Activated naive CD8-positive, alpha-beta T cell (primary cell): ENCODE measurements at regions not wholly inside any gene's neighbourhood (a gene's known extent, or its start where the extent isn't known, plus 50 kb on each side); places are given as distances from the start of the nearest gene placed in this dataset.

Experiments
- H3K27ac Mint-ChIP-seq: one replicate; pipeline ENCODE4 v1.8.0; 2021; ENCODE audit warnings: mixed read lengths
- H3K27me3 Mint-ChIP-seq: one replicate; pipeline ENCODE4 v1.8.0; 2021; ENCODE audit warnings: mixed read lengths
- H3K36me3 Mint-ChIP-seq: one replicate; pipeline ENCODE4 v1.8.0; 2021; ENCODE audit warnings: mixed read lengths
- H3K4me1 Mint-ChIP-seq: one replicate; pipeline ENCODE4 v1.8.0; 2021; ENCODE audit warnings: low read depth, mixed read lengths
- H3K4me3 Mint-ChIP-seq: one replicate; pipeline ENCODE4 v1.8.0; 2021; ENCODE audit warnings: mild to moderate bottlenecking, mixed read lengths
- H3K9me3 Mint-ChIP-seq: one replicate; pipeline ENCODE4 v1.8.0; 2021; ENCODE audit warnings: low read depth, mixed read lengths

DNA sequence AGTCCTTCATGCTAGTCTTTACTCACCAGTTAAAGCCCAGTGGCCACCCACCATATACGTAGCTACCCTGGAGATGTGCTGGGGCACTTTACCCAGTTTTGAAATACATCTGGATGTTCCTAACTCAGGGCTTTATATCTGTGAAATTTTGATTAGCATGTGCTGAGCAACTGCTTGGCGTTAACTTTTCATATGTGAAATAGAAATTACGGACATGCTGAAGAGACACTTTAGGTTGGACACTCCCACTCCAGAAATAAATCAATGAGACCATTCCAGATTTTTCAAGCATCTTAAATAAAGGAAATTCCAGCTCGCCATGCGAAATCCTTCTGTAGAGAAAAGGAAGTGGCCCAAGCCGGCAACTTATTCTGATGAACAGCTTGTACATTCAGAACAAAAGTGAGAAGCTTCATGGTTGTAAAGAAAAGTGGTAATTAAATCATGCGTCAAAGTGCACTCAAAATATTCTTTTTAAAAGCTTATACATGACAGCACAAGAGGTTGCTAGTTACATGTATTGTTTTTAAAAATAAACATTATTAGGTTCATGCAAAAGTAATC lies 153.5 kb upstream of the ITGB1 start:
- Mint-ChIP-seq H3K27ac (peak overlapping the region; percentile 77), H3K27me3 (no peaks in the 10 kb centered on the region), H3K4me1 (peaks cover 68% of the 10 kb centered on the region), H3K4me3 (peak overlapping the region; percentile 5), H3K9me3 (no peaks in the 10 kb centered on the region), H3K36me3 (no peaks in the 10 kb centered on the region)

DNA sequence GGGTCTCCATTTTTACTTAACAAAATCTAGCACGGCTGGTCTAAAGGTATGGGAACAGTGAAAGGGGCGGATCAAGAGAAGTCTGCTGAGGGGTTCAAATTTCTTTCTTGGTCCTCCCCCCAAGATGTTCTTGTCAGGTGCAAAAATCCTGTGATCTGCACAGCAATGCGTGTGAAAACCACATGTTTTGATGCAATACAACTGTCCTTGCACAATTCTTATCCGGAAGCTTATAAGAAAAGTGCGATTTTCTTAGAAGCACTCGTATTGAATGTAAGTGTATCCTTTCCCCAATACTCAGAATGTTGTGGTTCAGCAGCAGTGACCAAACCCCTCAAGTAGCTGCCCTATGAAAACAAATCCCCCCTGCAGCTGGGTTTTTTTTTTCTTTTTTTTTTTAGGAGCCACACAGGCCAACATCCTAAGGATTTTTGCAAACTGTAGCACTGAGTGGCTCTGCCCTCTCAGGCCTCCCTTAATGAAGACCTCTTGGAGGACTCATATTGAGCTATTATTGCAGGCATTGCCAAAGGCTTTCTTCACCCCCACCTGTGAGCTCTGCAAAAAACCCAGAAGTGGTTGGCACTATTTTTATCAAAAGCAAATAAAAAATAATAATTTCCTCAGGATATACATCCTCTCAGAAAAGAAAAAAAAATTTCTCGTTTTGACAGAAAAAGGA lies 151.9 kb upstream of the ITGB1 start:
- peak overlapping the region; percentile 23 for H3K4me3 Mint-ChIP-seq
- no peaks in the 10 kb centered on the region for H3K27me3 Mint-ChIP-seq
- no peaks in the 10 kb centered on the region for H3K36me3 Mint-ChIP-seq
- peaks cover 60% of the 10 kb centered on the region for H3K4me1 Mint-ChIP-seq
- no peaks in the 10 kb centered on the region for H3K9me3 Mint-ChIP-seq
- peak overlapping the region; percentile 77 for H3K27ac Mint-ChIP-seq

GRCh38 chr10:33109384-33109783 lies 151.4 kb upstream of the ITGB1 start:
- peak overlapping the region; percentile 23 for H3K4me3 Mint-ChIP-seq

DNA sequence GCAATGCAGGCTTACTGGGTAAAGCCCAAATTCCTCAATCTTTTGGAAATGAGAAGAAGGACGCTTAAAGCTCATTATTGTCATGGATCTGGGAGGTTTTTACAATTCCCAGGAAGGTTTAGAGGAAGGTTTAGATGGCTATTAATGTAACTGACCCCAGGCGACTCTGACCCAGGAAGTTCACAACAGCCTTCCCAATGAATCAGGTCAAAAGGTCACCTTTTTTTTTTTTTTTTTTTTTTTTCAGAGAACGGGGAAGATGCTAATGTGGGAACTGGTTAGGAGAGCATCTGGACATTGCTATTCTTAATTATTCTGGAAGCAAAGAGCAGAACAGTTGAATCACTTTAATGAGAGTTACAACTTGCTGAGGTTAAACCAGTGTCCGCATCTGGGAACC lies 149.9 kb upstream of the ITGB1 start:
- Mint-ChIP-seq H3K4me1 (peaks cover 49% of the 10 kb centered on the region), H3K27ac (no peak overlapping the region), H3K4me3 (no peak overlapping the region), H3K27me3 (no peaks in the 10 kb centered on the region), H3K36me3 (peaks cover 14% of the 10 kb centered on the region), H3K9me3 (peaks cover 6% of the 10 kb centered on the region)

More at GRCh38 chr10:33109384-33109783, 151.4 kb upstream of the ITGB1 start:
- Mint-ChIP-seq H3K4me1 (peaks cover 57% of the 10 kb centered on the region), H3K36me3 (peaks cover 5% of the 10 kb centered on the region), H3K27me3 (no peaks in the 10 kb centered on the region), H3K27ac (peak overlapping the region; percentile 75), H3K9me3 (no peaks in the 10 kb centered on the region)

GRCh38 chr10:33106767-33107166 lies 148.7 kb upstream of the ITGB1 start:
- no peak overlapping the region for H3K4me3 Mint-ChIP-seq
- peaks cover 45% of the 10 kb centered on the region for H3K4me1 Mint-ChIP-seq
- peak overlapping the region; percentile 58 for H3K27ac Mint-ChIP-seq
- H3K9me3 Mint-ChIP-seq = peaks cover 6% of the 10 kb centered on the region
- peaks cover 14% of the 10 kb centered on the region for H3K36me3 Mint-ChIP-seq
- no peaks in the 10 kb centered on the region for H3K27me3 Mint-ChIP-seq

- Mint-ChIP-seq H3K27ac (no peak overlapping the region), H3K36me3 (peaks cover 16% of the 10 kb centered on the region), H3K27me3 (no peaks in the 10 kb centered on the region), H3K4me1 (peaks cover 44% of the 10 kb centered on the region), H3K4me3 (no peak overlapping the region), H3K9me3 (peaks cover 6% of the 10 kb centered on the region)
Observed at GRCh38 chr10:33103863-33104379, 145.9 kb upstream of the ITGB1 start.

DNA sequence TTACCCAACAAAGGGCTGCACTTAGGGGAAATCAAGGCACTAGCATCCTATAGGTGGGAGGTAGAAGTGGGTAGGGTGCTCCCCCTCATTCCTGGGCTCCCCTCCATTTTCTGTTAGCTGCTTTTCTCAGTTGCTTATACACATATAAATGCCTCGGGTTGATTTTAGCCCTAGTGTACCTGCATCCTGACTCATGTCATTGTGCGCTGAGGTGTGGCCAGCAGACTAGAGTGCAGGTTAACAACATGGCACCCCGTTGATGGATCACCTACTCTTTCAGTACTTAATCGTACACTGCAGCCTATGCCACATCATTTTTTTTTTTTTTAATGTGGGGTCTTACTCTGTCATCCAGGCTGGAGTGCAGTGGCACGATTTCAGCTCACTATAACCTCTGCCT lies 144.0 kb upstream of the ITGB1 start:
- H3K9me3 Mint-ChIP-seq = peaks cover 6% of the 10 kb centered on the region

GRCh38 chr10:33101392-33101787 lies 143.4 kb upstream of the ITGB1 start:
- Mint-ChIP-seq H3K27ac (peak overlapping the region; percentile 51), H3K36me3 (peaks cover 18% of the 10 kb centered on the region), H3K9me3 (peaks cover 6% of the 10 kb centered on the region), H3K4me3 (peak overlapping the region; percentile 20), H3K4me1 (peaks cover 37% of the 10 kb centered on the region), H3K27me3 (no peaks in the 10 kb centered on the region)

More for the DNA sequence above, 144.0 kb upstream of the ITGB1 start:
- peaks cover 38% of the 10 kb centered on the region for H3K4me1 Mint-ChIP-seq
- no peaks in the 10 kb centered on the region for H3K27me3 Mint-ChIP-seq
- H3K4me3 Mint-ChIP-seq = no peak overlapping the region
- H3K27ac Mint-ChIP-seq = peak overlapping the region; percentile 51
- peaks cover 18% of the 10 kb centered on the region for H3K36me3 Mint-ChIP-seq

- Mint-ChIP-seq H3K9me3 (peaks cover 6% of the 10 kb centered on the region), H3K4me1 (peaks cover 40% of the 10 kb centered on the region)
Observed at GRCh38 chr10:33100781-33101391, 142.9 kb upstream of the ITGB1 start.

DNA sequence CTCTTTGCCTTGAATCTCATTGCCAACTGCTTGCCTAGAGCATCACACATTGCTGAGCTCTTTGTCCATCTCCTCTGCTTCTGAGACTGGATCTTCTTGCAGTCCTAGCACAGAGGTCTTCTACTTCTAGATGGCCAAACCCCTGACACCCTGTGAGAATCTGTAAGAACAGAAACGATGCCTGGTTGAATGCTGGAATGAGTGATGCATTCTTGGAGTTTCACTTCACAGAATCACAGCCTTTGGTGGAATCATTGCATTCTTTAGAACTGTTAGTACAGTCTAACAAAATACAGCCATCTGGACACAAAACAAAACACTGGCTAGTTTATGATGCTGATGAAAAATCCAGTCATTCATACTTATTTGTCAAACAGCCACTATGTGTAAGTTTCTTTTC lies 141.7 kb upstream of the ITGB1 start:
- Mint-ChIP-seq H3K27ac (peak overlapping the region; percentile 76), H3K4me3 (no peak overlapping the region), H3K4me1 (peaks cover 37% of the 10 kb centered on the region), H3K9me3 (peaks cover 10% of the 10 kb centered on the region), H3K36me3 (peaks cover 21% of the 10 kb centered on the region), H3K27me3 (no peaks in the 10 kb centered on the region)

More at GRCh38 chr10:33100781-33101391, 142.9 kb upstream of the ITGB1 start:
- H3K27me3 Mint-ChIP-seq = no peaks in the 10 kb centered on the region
- H3K27ac Mint-ChIP-seq = peak overlapping the region; percentile 51
- H3K36me3 Mint-ChIP-seq = peaks cover 19% of the 10 kb centered on the region
- H3K4me3 Mint-ChIP-seq = no peak overlapping the region

GRCh38 chr10:33098951-33099663 lies 141.1 kb upstream of the ITGB1 start:
- peak overlapping the region; percentile 20 for H3K4me3 Mint-ChIP-seq
- peaks cover 37% of the 10 kb centered on the region for H3K4me1 Mint-ChIP-seq
- peaks cover 12% of the 10 kb centered on the region for H3K9me3 Mint-ChIP-seq
- peaks cover 20% of the 10 kb centered on the region for H3K36me3 Mint-ChIP-seq
- H3K27ac Mint-ChIP-seq = peak overlapping the region; percentile 76
- no peaks in the 10 kb centered on the region for H3K27me3 Mint-ChIP-seq

DNA sequence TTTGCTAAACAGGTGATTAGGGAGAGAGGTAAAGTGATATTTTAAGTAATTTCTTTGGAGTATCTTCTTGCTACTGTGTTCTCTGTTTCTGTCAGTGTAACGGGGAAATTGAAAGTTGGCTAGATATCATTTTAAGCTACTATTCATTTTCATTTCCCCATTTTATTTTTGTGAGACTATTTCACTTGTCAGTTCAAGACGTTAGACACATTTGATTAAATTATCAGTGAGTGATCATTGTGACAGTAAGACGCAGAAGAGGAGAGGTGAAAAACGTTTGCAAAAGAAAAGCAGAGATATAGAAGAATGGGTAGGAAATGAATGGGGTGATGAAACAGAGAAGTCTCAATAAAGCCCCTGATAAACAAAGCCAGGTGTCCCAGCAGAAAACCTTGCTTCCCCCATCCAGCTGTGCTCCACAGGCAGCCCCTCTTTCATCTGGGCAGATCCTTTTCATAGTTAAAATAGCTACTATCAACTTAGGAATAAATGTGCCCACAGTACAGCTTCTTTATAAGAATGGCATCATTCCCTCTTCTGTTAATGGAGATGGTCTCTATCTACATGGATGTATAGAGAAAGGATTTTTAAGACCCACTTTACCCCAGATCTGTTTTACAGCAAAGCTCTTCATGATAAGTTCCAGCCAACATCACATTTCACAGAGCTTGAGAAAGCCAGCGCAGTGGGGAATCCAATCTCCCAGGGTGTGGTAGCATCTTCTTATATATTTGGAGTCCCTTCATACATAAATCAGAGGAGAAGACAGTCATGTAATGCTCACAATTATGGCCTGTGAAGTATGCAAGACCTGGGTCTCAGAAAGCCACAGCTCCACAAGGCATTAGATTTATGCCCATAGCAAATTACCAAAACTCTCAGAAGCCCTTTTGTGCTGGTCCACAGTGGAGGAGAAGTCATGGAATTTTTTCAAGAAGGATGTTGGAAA lies 138.1 kb upstream of the ITGB1 start:
- Mint-ChIP-seq H3K36me3 (peaks cover 19% of the 10 kb centered on the region), H3K4me1 (peaks cover 26% of the 10 kb centered on the region), H3K27ac (no peak overlapping the region), H3K4me3 (no peak overlapping the region), H3K27me3 (no peaks in the 10 kb centered on the region), H3K9me3 (peaks cover 6% of the 10 kb centered on the region)

DNA sequence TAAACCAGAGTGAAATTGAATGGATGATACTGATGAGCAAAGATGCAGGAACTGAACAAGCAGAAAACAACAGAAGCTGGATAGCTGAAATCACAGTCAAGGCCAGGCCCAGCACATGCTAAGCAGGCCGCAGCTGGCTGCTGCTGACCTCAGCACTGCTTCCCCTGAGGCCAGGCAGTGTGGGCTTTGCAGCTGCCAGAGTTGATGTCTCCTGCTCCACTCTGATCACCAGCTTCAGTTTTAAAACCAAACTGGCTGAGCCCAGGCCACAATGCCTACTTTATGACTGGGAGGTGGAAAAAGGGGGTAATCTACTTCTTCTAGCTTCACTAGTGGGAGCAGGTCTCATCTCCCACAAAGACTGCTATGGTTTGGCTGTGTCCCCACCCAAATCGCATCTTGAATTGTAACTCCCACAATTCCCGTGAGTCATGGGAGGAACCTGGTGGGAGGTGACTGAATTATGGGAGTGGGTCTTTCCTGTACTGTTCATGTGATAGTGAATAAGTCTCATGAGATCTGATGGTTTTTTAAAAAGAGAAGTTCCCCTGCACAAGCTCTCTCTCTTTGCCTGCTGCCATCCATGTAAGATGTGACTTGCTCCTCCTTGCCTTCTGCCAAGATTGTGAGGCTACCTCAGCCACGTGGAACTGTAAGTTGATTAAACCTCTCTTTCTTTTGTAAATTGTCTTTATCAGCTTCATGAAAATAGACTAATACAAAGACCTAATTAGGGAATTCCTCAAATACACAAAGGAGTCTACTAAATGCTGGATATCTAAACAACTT lies 136.4 kb upstream of the ITGB1 start:
- Mint-ChIP-seq H3K4me1 (peaks cover 13% of the 10 kb centered on the region), H3K4me3 (no peak overlapping the region), H3K36me3 (peaks cover 23% of the 10 kb centered on the region), H3K9me3 (peaks cover 11% of the 10 kb centered on the region), H3K27ac (no peak overlapping the region), H3K27me3 (no peaks in the 10 kb centered on the region)
